ENCODE measurements at regions not wholly inside any gene's neighbourhood (a gene's known extent, or its start where the extent isn't known, plus 50 kb on each side); places are given as distances from the start of the nearest gene placed in this dataset.
A peak's percentile ranks its signal among the peaks of the same experiment; 100 is the strongest.

DNA sequence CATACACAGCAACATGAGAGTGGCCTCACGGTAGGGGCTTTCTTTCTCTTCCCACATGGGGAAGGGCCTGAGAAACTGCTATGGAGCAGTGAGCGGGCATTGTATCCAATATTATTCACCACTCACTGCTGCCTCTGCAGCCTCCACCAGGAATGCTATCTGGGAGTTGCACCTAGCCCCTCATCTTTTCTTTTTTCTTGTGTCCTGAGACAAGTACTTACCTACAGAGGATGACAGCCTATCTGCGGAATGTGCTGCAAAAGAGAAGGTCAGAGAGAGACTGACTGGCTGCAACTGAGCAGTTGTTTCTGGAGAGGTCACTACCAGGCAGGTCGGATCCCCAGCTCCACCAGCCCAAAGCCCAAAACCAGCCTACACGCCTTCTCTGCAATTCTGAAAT is 52.1 kb upstream of the HTATIP2 start:
- no peak for DNase-seq

DNA sequence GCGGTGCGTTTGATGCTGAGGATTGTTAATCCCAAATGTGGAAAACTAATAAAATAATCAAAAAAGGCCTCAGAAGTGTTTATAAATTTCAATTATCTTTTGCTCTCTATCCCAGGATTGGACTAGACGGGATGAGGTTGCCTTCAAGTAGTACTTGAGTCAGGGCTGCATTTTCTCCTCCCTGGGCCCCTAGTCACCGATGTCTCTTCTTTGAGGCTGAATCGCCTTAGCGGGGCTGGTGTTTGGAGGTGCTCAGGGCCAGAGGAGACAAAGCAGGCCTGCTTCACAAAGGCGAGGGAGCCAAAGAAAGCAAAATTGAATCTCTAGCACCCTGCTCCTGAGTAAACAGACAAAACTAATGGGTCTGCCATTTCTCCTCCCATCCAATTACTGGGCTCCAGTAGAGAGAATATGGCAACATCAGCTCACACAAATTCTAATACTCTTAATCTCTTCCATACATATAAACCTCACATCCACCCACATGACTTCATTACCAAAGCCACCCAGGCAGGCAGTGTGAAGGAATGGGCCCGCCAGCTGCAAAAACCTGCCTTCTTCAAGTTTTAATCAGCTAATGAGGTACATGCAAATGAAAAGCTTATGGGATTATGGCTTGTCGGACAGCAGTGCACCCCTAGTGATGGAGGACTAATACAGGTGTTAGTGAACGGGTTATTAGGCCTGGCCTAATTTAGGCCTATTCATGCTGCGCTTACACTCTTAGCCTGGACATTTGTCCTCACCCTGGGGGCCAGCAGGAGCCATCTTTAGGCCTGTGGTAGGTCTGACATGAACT is 52.7 kb upstream of the HTATIP2 start:
- peak in 1 of 2 experiments; percentile 26 for DNase-seq

- peak in 1 of 2 experiments; percentile 43 for DNase-seq
Measured at GRCh38 chr11:20310137-20310536, 53.4 kb upstream of the HTATIP2 start.

DNA sequence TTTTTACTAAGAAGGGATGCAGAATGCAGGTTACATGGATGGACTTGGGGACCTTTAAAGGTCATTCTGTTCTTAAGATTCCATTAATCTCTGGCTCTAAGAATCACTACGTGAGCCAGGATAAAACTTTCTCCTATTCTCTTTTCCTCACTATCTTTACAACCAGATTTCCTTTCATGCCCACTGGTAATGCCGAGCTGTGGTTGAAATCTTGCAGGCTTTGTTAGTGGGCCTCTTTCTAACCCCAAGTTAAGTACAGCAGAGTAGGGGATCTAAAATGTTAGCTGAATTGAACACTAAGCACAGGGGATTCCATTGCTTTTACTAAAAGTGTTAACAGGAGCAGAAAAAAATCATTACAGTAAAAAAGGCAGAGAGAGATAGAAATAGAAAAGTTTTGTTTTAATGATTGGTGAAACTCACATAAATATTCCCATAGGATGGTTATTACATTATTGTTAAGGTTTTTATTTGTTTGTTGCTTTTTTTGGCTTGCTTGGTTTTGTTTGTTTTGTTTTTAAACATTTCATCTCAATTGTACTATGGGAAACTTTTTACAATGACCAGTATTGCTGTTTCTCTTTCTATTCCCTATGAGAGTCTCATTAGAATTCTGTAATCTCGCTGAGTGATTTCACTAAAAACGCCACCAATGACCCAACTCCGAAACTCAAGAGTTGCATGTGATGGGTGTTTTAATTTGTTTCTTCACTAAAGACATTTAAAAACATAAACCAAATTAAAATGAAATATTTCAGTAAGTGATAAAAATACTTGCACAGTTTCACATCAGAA is 54.1 kb upstream of the HTATIP2 start:
- no peak for DNase-seq

DNA sequence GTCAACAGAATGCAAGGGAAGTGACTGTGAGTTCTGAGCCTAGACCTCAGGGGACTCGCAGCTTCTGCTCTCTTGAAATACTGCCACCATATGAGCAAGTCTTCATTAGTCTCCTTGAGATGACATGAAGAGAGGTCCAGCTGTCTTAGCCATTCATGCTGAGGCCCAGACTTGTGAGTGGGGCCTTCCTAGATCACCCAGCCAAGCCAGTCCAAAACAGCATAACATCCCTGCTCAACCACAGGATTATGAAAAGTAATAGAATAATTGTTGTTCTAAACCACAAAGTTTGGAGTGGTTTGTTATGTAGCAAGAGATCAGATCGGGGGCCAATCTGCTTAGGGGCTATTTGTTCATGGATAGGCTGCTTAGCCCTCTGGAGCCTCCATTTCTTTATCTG is 54.9 kb upstream of the HTATIP2 start:
- DNase-seq = no peak

- DNase-seq = no peak
Measured at GRCh38 chr11:20303391-20303965, 60.0 kb upstream of the HTATIP2 start.

GRCh38 chr11:20293992-20294391 is 69.5 kb upstream of the HTATIP2 start:
- no peak for DNase-seq

- DNase-seq = no peak
Measured at GRCh38 chr11:20293531-20293930, 70.0 kb upstream of the HTATIP2 start.

GRCh38 chr11:20289732-20290131 is 73.8 kb upstream of the HTATIP2 start:
- DNase-seq = peak; percentile 4 to 44

DNA sequence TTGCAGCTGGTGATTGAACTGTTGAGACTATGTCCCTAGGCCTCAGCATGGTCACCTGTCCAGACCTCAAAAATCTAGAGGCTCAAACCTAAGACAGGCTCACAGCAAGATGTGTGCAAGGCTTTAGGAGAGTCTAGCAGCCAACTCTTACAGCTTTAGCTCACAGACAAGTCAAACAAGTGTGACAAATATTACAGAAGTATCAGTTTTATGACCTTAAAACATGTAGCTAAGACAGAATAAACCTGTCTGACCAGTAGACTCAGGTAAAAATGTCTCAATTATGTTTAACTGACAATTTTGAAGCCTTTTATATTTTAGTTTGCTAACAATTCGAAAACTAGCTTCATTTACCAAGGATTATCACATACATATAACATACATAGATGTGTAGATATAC is 80.0 kb upstream of the HTATIP2 start:
- DNase-seq = no peak

GRCh38 chr11:20278727-20279126 is 84.8 kb upstream of the HTATIP2 start:
- no peak for DNase-seq

- no peak for DNase-seq
Measured at GRCh38 chr11:20277014-20277413, 86.5 kb upstream of the HTATIP2 start.

GRCh38 chr11:20275987-20276965 is 87.2 kb upstream of the HTATIP2 start:
- DNase-seq = no peak

GRCh38 chr11:20274031-20274430 is 89.5 kb upstream of the HTATIP2 start:
- DNase-seq = no peak

DNA sequence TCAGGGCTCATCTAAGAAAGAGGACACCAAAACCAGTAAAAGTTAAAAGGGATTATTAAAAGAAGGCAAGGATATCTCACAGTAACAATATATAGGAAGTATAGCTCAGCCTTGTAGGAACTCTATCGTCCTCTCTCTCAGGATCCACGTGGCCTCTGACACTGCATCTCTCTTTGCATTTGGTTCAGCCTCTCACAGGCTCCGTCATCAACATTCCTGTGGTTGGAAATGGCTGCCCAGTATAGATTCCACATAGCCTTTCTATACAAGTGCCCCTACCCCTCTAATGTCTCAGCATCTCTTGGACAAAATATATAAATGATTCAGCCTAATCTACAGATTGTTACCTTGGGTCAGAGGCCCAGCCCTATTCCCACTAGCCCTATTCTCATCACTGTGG is 101.3 kb upstream of the DBX1 start:
- no peak for DNase-seq

- DNase-seq = no peak
Measured at GRCh38 chr11:20260307-20260706, 100.0 kb upstream of the DBX1 start.

DNA sequence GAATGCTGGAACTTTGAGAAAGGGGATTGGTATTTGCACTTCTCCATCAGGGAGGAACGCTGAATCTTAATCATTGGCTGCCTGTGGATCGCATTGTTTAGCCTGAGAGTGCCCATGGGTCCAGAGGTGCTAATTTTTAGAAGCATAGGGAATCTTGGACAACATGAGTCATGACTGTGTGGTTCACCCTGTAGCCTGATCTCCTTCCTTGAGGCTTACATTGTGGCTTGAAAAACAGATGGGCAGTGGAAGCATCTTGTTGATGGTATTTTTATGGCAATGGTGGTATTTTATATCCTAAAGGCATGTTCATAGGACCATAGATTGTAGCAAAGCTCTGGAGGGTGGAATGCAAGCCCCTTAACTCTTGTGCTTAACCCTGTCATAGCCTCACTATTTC is 99.2 kb upstream of the DBX1 start:
- DNase-seq = no peak

- no peak for DNase-seq
Measured at GRCh38 chr11:20258376-20258895, 98.2 kb upstream of the DBX1 start.

- no peak for DNase-seq
Measured at GRCh38 chr11:20256925-20257324, 96.7 kb upstream of the DBX1 start.

GRCh38 chr11:20253796-20254195 is 93.5 kb upstream of the DBX1 start:
- DNase-seq = no peak

DNA sequence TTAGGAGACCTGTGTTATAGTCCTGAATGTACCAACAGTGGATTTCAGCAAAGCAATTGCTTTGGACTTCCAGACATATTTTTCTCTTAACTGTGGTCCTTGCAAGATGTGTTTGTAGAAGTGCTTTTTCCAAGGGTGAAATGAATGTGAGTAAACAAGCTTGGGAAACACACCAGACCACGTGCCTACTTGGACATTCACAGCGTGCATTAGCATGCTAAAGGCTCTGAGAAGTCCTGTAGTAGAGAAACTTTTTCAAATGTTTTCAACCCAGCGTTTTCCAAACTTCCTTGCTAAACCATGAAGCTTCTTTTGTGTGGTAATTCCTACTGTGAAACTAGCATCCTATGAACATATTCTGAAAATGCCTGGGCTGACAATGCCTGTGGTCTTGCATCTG is 91.2 kb upstream of the DBX1 start:
- DNase-seq = no peak

DNA sequence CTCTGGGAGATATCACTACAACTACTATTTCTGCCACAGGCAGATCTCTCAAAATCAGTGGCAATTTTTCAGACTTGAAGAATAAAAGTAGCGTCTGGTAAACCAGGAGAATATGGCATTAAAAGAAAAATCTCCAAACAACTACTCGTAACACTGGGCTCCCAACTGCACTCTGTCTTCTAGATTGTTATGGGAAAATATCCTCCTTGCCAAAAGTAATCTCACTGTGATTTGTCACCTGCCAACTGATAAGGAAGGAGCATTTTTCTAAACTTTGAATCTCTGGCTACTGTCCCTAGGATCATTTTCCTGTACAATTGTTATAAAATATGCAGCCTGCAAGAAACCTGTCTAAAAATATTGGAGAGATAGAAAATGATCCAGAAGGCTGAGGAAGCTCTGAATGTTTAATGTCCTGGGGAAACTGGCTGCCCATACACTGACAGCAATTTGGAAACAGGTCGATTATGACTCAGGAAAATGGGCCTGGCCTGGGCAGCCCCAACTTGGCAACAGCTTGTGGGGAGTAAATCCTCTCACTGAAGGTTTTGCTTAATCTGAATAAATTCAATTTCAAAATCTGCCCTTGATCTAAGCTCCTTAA is 90.5 kb upstream of the DBX1 start:
- no peak for DNase-seq

Data from NCI-H2081 (cell line).